Activated effector memory CD4-positive, alpha-beta T cell treated with anti-CD3 and anti-CD28 coated beads, Interleukin-2, amount 50 U/mL, for 16 hours (primary cell): ENCODE measurements at regions not wholly inside any gene's neighbourhood (a gene's known extent, or its start where the extent isn't known, plus 50 kb on each side); places are given as distances from the start of the nearest gene placed in this dataset.

ENCODE experiments used
- DNase-seq: peaks from one replicate; pipeline ENCODE4 v3.0.0-alpha.2; 2020

DNA sequence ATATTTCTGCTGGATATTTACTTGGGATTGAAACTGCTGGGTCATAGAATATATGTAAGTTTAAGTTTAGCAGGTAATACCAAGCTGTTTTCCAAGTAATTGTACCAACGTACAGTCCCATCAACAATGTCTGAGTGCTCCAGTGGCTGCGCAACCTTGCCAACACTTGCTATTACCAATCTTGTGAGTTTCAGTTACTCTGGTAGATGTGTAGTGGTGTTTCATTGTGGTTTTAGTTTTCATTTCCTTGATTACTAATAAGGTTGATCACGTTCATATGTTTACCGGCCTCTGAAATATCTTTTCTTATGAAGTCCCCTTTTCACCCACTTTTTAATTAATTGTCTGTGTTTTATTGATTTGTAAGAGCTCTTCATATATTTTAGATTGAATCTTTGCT is 370.6 kb upstream of the CADM1 start:
- DNase-seq, result no peak

DNA sequence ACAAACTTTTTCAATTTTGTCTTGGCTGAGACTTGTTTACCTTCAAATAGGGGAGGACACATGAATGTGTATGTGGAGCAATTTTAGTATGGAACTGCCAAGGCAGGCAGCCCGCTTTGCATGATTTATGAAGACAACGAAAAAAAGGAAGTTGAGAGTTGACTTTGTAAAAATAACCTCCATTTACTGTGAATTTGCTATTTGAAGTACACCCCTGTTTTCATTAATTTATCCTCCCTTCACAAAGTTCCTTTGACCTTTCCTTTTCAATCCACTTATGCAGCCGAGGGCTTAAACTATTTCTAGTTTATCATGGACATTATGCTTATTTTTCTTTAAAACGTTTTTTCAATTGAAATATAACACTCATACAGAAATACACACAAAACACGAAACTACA is 369.6 kb upstream of the CADM1 start:
- no peak for DNase-seq

DNA sequence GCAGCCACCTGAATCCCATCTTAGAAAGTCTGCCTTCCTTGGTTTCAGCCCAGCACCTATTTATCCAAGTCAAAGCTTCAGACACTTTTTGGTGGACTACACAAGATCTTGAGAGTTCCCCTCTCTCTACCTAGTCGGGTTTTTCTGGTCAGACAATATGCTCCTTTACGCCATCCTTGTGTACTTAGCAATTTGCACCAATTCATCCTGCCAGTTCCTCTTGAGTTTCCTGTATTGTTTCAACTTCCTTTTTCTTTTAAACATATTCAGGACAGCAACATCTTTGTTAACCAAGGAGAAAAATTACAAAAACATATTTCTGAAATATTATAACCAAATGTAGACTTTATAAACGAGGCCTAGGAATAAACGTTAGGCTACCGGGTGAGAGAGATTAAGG is 368.2 kb upstream of the CADM1 start:
- no peak for DNase-seq

DNA sequence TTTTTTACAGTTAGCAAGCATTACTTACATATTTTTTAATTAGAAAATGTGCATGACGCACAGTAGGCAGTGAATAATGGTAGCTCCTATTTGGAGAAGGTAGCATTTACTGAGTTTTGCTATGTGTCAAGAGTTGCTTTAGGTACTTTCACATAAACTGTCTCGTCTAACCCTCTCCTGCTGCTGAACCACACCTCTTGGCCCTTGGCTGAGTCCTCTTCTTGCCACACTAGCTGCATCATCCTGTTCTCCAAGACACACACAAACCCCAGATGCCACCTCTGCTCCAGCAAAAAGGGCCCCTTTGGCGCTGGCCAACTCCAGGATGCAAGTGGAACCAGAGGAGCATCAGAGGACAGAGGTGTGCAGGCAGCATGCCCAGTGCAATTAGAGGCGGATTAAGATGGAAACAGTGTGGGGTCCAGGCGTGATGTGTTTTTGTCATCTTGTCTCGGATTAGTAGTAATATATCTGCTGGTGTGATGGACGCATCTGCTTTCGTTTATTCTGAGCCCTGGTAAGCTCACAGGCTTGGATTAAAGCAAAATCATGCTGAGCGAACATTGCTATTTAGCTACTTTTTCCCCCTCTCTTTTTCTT is 367.0 kb upstream of the CADM1 start:
- DNase-seq, result no peak

DNA sequence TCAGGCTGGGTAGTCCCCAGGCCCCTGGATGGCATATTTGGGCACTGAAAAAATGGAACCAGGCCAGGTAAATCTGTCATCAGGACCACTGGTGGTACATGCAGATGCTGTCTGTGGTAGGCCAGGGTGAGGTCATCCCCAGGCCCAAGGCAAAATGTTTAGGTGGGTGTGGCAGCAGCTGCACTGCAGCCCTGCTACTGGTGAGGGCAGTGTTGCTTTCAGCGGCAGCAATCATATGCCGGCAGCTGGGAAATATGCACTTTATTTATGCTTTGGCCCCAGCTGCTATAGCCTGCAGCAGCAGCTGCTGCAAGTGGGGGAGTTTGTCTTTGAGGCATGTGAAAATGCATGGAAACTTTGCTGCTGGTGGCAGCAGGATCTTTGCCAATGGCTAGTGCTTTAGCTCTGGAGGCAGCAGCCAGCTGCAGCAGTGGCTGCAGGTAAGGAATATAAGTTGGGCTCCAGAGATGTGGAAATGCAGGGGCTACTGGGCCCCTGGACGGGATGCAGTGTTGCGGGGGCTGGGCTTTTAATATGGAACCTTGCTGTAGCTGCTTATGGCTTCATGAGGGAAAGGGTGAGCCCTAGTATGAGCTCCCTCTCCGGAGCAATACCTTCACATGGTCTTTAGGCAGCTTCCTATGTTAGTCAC is 365.7 kb upstream of the CADM1 start:
- DNase-seq, result no peak

DNA sequence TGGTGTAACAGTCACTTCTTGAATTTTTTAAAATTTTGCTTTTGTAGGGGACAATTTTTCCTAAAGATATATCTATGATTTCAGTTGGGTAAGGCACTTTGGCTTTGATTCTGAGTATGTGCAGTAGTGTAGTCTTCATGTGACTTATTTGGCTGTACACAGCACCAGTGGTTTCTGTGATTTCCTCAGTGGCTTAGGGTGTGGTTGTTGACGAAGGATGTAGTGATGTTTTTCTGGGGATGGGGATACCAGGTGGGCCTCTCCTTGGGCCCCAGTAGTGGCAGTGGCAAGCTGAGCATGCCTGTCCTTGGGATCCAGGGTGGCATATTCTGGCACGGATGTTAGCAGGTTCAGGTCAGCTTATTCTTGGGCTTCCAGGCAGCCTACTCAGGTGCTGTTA is 364.9 kb upstream of the CADM1 start:
- no peak for DNase-seq

DNA sequence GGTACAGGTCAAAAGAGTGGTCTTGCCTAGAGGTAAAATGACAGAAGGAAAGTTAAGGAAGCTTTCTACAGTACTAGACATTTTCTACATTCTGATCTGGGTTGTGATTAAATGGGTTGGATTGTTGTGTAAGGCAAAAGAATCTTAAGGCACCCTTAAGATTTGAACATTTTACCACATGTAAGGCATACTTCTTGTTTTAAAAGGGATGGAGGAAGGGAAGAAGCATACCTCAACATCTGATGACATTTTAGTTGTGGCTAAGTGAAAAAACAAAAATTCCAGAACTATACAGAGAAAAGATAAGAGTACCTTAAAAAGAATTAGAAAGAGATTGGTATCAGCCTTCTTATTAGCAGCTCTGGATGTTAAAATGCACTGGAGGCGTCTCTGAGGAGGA is 356.0 kb upstream of the CADM1 start:
- no peak for DNase-seq

DNA sequence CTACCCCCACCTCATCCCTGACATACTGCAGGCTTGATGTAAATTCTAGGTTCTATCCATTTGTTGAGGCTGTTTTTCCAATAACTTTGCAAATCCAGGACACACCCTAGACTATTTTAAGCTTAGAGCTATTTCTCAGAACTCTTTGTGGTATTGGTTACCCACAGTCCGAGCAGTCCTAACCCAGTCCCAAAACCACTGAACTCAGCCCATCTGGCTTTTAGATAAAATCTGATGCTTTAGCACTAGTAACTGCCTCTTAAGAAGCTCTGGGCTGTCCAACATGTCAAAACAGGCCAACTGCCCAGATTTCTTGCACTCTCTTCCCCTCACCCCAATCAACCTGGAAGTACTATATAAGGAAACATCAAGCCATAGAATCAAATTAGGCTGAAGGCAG is 344.4 kb upstream of the CADM1 start:
- DNase-seq, result no peak

DNA sequence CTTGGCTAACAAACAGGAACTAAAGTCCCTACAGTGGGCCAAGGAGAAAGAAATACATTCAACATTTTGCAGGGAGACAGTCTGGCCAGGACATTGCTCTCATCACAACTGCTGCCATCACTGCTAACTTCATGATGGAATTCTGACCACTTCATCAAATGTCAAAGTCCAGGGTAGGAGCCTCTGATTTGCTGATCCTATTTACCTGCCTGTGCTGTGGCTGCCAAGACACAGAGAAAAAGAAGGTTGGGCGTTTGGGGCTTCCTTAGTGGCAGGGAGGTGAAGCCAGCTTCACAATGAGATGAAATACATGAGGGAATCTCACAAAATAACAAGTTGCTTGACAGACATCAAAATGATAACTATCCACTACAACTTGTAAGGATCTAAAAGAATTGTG is 343.9 kb upstream of the CADM1 start:
- no peak for DNase-seq

DNA sequence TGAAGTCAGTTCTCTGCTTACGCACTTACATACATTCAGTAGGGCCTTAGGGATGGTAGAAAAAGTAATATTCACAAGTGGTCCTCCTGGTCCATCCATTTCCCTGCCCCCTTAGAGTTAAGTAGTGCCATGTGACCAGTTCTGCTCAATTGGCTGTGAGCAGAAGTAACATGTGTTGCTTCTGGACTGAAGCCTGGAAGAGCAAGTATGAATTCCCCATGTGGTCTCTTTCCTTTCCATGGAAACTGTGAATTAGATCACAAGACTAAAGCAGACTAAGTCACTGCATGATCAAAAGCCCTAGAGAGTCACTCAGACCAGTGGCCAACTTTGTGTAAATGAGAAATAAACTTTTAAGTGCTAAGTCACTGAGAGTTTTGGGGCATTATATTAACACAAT is 341.7 kb upstream of the CADM1 start:
- DNase-seq, result no peak

DNA sequence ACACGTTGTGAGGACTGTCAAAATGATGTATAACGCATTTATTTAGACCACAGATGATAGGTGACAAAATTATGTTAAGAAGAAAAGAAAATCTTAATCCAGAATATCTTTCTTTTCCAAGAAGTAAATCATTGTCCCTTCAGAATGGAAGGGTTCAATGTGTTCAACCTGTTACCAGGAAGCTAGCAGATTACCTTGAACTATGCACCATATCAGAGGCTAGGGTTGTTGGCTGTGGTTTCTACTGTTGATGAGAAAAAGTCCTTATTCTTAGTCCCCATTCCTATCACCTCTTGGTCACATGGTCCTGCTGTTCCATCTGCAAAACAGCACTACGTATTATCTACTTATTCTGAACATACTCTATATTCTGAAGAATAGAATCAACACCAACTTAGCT is 339.5 kb upstream of the CADM1 start:
- DNase-seq, result no peak

DNA sequence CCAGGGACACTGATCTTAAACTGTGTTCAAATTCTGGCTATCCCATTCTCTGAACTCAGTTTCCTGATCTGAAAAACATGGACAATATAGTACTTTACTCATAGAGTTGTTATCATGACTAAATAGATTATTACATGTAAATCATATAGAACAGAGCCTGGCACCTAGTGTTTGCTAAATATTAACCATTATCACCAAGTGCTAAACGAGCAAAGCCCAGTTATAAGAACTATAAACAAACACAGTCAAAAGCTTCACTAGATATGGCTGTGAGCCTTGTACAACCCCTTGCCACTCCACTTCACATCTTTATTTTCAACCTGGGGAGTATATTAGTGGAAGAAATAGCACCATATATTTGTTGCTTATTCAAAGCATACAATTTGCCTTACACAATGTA is 338.9 kb upstream of the CADM1 start:
- DNase-seq, result no peak

DNA sequence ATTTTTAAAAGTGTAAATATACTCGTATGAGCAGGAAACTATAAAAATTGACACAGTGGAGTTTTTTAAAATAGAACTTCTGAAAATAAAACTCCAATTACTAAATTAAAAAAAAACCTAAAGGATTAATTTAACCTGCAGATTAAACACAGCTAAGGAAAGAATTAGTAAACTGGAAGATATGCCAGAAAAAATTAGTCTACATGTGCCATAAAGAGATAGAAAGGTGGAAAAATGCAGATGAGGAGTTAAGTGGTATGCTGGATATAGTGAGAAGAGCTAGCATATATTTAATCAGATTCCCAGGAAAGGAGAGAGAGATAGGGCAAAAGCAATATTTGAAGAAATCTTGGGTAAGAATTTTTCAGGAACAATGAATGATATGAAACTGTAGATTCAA is 315.8 kb upstream of the CADM1 start:
- DNase-seq, result no peak

DNA sequence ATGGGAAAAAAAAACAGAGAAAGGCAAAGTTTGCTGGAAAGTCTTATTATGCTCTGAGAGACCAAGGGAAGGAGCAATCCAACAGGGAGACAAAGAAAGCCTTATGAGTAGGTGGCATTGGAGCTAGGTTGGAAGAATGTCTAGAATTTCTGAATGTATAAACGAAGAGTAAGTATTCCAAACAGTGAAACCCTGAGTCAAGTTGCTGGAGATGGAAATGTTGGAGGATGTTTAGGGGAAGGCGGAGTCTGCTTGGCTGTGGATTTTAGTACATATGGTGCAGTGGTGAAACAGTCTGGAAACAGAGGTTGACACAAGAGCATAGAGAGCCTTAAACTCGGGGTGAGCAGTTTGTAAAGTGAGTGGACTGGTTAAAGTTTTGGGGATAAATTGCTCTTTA is 314.8 kb upstream of the CADM1 start:
- no peak for DNase-seq

DNA sequence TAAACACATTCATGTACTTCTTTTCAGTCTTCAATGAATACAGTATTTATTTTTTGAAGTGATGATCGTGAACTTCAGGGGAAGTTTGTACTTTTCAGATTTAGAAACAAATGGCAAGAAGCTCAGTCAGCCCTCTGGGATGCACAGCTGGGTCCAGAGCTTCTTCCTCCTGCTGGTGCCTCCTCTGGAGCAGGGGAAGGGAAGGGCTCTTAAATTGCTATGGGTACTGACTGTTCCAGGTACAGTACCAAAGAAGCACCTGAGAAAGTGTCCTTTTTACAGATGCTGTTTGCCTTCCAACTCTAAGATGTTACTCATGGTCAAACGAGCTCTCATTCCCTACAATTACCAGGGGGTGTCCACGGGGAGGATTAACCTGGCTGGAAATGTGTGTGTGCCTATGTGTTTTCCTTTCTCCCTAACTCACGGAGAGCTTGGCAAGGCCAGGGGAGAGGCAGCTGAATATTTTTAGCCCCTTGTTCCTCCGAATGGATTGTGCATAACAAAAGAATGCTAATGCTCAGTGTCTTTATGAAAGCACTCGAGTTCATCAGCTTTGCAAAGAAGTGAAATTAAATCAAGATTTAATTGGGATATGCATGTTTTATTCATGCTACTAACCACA is 313.7 kb upstream of the CADM1 start:
- DNase-seq, result no peak

DNA sequence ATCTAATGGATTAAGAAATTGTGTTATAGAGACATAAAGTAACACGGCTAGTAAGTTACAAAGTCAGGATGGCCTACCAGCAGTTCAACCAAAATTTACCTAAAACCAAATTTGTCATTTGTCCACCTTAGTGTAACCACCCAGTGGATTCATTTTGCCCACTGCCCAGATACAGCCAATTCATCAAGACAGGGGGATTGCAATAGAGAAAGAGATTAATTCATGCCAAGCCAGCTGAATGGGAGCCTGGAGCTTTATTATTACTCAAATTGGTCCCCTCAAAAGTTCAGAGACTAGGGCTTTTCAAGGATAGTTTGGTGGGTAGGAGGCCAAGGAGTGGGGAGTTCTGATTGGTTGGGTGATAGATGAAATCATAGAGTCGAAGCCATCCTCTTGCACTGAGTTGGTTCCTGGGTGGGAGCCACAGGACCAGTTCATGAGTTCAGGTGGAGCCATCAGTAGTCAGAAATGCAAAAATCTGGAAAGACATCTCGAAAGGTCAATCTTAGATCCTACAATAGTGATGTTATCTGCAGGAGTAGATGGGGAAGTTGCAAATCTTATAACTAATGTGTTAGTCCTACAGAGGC is 304.2 kb upstream of the CADM1 start:
- DNase-seq, result no peak

DNA sequence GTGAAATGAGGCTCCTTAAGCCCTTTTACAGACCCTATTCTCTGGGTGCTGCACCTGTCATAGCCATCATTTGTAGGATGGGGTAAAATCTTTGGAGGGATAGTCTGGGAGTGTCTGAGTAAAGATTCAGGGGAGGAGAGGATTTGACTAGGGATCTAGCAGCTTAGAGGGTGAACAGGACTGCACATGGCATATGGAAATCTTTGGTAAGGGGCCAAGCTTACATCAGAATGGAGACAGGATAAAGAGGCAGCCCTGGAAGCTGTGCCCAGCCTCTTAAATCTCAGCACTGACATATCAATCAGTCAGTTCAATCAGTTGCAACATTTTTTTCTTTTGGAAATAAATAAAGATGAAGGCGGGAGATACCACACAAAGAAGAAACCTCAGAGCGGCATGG is 301.8 kb upstream of the CADM1 start:
- DNase-seq, result no peak

DNA sequence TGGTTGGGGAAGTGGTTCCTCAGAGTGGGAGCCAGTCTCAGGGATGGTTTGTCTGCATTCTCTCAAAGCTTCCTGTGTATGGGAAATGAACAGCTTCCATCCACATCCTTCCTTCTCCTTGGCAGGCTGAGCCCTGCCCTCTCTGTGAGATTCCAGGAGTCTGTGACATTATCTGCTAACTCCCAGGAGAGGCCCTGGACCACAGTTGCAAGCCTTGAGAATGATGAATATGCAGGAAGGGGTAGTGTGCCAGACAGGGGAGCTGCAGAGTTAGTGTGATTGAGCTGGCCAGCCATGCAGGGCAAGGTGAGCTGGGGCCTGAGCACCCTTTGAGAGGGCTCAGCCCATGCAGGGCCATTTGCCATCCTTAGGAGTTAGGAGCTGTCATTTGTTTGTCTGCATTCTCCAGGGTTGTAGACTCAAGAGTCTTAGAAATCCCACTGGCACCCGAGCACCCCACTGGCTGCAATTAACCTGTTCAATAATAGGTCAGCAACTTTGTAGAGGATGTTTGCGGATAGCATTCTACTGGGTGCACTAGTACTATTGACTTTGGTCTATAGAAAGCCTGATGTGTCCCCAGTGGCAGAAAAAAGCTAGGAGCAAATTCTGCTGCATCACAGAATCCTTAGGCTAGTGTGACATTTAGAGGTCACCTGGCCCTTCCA is 299.0 kb upstream of the CADM1 start:
- no peak for DNase-seq

DNA sequence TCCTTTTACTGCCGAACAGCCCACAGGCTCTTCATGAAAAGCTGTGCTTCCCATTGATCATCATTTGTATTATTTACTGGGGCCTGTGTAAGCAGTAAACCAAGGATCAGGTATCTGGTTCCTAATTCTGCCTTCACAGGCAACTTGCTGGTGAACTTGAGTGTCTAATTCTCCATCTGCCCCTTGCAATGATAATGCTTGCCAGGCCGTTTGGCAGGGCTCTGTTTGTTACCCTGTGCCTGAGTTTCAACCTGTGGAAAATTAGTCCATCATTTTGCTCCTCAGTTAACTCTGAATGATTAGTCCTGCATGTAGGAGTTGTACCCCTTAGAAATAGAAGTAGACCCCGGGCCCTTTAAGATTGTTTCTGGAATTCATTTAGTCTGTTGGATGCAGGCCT is 298.4 kb upstream of the CADM1 start:
- DNase-seq, result no peak

DNA sequence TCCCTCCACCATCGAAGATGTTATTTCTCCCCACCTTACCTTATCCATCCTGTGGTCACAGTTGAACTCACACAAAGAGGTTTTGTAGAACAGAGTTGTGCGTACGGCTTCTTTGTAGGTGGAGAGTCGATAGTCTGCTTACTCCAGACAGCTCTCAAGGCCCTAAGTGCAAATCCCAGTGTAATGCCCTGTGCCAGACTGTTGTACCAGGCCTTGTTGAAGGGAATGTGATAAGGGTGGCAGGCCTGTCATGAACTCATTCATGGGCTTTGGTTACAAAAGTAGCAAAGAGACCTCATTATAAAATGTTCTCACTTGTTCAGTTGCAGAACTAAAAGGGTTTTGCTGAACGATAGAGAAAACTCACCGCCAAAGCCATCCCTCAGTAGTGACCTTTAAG is 288.7 kb upstream of the CADM1 start:
- DNase-seq, result no peak

DNA sequence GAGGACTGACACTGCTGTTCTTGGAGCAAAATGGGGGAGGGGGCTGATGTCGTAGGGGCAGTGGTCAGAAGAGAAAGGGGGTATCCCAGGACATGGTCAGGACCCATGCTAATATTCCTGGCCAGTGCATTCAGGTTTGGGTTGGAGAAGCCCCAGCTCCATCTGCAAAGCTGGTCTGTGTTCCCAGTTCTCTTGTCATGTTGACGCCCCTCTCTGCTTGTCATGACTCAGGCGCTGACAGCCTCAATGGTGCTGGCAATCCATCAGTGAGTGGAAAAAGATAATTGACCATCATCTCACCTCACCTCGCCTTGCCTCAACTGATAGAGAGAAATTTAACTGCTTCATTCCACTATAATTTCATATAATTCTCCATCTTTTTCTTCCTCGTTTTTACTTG is 283.1 kb upstream of the CADM1 start:
- no peak for DNase-seq

DNA sequence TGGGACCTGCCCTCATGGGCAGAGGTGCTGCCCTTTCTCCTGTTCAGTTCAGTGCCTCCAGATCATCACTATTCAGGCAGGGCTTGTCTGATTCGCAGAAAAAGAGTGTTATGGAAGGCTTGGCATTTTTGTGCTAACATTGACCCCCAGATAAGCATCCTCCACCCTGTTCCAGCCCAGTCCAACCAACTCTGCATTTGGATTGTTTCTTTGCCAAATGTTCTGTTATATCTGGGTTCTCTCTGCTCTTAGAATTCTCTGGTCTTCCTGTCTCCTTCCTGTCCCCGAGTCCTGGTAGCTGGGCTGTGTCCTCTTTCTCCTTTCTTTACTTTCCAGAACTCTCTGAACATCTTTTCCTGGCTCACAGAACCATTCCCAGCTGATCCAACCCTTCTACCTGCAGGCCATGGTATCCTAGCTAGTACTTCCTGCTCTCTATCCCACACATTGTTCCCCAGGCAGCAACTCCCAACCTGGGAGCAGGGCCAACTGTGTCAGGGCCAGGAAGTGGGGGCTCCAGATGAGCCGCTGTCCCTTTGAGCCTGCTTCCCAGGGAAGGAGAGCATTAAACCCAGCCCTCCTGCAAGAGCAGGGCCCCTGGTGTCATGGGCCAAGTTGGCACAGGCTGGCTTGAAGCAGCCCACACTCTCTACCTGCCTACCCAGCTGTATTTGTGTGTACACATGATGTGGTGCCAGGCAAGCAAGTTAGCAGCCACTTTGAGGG is 280.7 kb upstream of the CADM1 start:
- DNase-seq, result no peak

DNA sequence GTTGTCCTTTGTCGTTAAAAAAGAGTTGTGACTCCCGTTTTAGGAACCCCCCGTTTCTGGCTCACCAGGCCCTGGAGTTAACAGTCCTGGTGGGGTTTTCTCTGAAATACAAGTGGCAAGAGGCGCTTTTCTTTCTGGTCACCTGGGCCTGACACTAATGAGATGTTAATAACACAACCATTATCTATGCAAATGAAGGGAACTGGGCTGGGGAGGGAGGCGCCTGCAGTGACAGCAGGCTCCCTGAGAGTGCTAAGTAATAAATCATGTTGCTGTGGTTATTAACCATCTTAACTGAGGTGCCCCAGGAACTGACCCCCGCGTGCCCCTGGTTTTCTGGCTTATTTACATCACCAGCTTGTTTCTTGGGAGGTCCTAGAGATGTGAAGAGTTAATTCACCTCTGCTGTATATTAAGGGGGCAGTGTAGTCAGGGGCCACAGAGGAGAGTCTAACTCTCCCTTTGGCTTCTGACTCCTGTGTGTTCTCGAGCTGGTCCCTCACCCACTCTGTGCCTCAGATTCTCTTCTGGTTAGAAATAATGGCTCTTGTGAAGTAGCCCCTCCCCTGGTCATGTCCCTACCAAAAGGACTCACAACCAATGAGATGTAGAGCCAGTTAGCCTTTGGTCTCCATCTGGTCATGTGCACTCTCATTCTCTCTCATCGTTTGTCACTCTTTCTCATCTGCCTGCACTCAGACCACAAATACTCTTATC is 276.6 kb upstream of the CADM1 start:
- no peak for DNase-seq
